ENCODE measurements at regions not wholly inside any gene's neighbourhood (a gene's known extent, or its start where the extent isn't known, plus 50 kb on each side); places are given as distances from the start of the nearest gene placed in this dataset.

DNA sequence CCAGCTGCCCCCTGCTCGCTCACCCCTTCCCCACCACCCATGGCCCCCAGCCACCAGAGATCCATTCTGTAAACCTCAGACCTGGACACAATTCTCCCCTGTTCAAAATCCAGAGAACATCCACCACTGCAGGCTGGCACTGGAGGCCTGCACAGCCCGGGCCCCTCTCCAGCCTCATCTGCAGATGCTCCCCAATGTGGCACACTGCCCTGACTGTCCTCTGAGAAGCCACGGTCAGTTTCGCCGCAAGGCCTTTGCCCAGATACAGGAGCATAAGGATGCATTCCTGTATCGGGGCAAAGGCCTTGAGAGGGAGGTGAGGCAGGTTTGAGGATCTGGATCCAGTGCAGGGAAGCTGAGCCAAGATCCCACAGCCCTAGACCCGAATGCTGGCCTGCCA lies 175.4 kb upstream of the LINGO1 start:
- TF ChIP-seq HDGF (IDR thresholded peaks at IDR 0.05; ENCODE audit: borderline replicate concordance), result no peak
- no peak for TF ChIP-seq FOXM1 (IDR thresholded peaks at IDR 0.05; ENCODE audit: borderline replicate concordance)
- TF ChIP-seq SUZ12 (IDR thresholded peaks at IDR 0.05), result no peak
- TF ChIP-seq LEF1 (IDR thresholded peaks at IDR 0.05; ENCODE audit: borderline replicate concordance), result no peak
- TF ChIP-seq NFRKB (IDR thresholded peaks at IDR 0.05), result no peak
- TF ChIP-seq SP1 (IDR thresholded peaks at IDR 0.05), result no peak
- no peak for TF ChIP-seq FOXA1 (IDR thresholded peaks at IDR 0.05)
- no peak for TF ChIP-seq TARDBP (IDR thresholded peaks at IDR 0.05)
- TF ChIP-seq, protein P1, sequence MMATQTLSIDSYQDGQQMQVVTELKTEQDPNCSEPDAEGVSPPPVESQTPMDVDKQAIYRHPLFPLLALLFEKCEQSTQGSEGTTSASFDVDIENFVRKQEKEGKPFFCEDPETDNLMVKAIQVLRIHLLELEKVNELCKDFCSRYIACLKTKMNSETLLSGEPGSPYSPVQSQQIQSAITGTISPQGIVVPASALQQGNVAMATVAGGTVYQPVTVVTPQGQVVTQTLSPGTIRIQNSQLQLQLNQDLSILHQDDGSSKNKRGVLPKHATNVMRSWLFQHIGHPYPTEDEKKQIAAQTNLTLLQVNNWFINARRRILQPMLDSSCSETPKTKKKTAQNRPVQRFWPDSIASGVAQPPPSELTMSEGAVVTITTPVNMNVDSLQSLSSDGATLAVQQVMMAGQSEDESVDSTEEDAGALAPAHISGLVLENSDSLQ (IDR thresholded peaks at IDR 0.05), result no peak
- TF ChIP-seq BHLHE40 (IDR thresholded peaks at IDR 0.05; ENCODE audit: borderline replicate concordance), result no peak
- no peak for TF ChIP-seq ARNT (IDR thresholded peaks at IDR 0.05)
- TF ChIP-seq FOXK2 (IDR thresholded peaks at IDR 0.05), result no peak
- TF ChIP-seq ZNF384 (IDR thresholded peaks at IDR 0.05), result no peak

Data from HEK293T (cell line).